ENCODE measurements at regions not wholly inside any gene's neighbourhood (a gene's known extent, or its start where the extent isn't known, plus 50 kb on each side); places are given as distances from the start of the nearest gene placed in this dataset.

DNA sequence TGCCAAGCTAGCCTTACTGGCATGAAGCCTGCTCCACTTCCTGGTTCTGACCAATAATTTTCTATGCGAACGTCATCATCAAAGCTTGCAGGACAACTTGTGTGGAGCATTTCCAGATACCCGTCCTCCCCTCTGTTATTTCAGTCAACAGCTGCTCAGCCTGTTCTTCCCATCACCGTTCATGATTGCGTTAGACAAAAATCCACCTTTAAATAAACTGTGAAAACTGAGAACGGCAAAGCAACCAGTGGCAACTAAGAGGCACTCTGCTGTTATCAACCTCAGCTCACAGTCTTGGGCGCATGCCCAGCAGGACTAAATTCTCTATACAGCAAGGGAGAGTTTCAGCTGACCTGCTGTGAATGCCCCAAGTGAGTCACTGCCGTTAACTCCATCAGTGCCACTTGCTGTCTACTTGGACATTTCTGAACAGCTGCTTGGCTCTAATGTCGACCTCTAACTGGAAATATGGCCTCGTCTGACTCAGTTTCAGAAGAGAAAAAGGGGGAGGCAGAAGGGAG lies 207.4 kb upstream of the RUNX1 start (continued):
- TF ChIP-seq TEAD4 (IDR thresholded peaks at IDR 0.05; ENCODE audit: borderline replicate concordance, insufficient read depth) (no peak), RXRA (IDR thresholded peaks at IDR 0.05; ENCODE audit: borderline replicate concordance, low read depth) (no peak), RAD21 (IDR thresholded peaks at IDR 0.05; ENCODE audit: low read length) (no peak), SMC3 (IDR thresholded peaks at IDR 0.05; ENCODE audit: low read depth, low read length) (peak; percentile 1; the same call in 1 of the 2 replicates), TCF12 (IDR thresholded peaks at IDR 0.05) (peak; percentile 84), MXI1 (IDR thresholded peaks at IDR 0.05; ENCODE audit: low read depth, low read length) (no peak), EZH2phosphoT487 (IDR thresholded peaks at IDR 0.05; ENCODE audit: borderline replicate concordance, low read depth) (no peak)
- TF ChIP-seq, protein P1, sequence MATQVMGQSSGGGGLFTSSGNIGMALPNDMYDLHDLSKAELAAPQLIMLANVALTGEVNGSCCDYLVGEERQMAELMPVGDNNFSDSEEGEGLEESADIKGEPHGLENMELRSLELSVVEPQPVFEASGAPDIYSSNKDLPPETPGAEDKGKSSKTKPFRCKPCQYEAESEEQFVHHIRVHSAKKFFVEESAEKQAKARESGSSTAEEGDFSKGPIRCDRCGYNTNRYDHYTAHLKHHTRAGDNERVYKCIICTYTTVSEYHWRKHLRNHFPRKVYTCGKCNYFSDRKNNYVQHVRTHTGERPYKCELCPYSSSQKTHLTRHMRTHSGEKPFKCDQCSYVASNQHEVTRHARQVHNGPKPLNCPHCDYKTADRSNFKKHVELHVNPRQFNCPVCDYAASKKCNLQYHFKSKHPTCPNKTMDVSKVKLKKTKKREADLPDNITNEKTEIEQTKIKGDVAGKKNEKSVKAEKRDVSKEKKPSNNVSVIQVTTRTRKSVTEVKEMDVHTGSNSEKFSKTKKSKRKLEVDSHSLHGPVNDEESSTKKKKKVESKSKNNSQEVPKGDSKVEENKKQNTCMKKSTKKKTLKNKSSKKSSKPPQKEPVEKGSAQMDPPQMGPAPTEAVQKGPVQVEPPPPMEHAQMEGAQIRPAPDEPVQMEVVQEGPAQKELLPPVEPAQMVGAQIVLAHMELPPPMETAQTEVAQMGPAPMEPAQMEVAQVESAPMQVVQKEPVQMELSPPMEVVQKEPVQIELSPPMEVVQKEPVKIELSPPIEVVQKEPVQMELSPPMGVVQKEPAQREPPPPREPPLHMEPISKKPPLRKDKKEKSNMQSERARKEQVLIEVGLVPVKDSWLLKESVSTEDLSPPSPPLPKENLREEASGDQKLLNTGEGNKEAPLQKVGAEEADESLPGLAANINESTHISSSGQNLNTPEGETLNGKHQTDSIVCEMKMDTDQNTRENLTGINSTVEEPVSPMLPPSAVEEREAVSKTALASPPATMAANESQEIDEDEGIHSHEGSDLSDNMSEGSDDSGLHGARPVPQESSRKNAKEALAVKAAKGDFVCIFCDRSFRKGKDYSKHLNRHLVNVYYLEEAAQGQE (IDR thresholded peaks at IDR 0.05; ENCODE audit: low read depth, low read length) = no peak
- TF ChIP-seq, protein P2, sequence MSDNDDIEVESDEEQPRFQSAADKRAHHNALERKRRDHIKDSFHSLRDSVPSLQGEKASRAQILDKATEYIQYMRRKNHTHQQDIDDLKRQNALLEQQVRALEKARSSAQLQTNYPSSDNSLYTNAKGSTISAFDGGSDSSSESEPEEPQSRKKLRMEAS (IDR thresholded peaks at IDR 0.05; ENCODE audit: low read depth) = peak; percentile 49; the same call in 1 of the 2 replicates
- TF ChIP-seq, protein P3, sequence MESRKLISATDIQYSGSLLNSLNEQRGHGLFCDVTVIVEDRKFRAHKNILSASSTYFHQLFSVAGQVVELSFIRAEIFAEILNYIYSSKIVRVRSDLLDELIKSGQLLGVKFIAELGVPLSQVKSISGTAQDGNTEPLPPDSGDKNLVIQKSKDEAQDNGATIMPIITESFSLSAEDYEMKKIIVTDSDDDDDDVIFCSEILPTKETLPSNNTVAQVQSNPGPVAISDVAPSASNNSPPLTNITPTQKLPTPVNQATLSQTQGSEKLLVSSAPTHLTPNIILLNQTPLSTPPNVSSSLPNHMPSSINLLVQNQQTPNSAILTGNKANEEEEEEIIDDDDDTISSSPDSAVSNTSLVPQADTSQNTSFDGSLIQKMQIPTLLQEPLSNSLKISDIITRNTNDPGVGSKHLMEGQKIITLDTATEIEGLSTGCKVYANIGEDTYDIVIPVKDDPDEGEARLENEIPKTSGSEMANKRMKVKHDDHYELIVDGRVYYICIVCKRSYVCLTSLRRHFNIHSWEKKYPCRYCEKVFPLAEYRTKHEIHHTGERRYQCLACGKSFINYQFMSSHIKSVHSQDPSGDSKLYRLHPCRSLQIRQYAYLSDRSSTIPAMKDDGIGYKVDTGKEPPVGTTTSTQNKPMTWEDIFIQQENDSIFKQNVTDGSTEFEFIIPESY (IDR thresholded peaks at IDR 0.05; ENCODE audit: borderline replicate concordance, low read depth) = no peak
- TF ChIP-seq, protein P4, sequence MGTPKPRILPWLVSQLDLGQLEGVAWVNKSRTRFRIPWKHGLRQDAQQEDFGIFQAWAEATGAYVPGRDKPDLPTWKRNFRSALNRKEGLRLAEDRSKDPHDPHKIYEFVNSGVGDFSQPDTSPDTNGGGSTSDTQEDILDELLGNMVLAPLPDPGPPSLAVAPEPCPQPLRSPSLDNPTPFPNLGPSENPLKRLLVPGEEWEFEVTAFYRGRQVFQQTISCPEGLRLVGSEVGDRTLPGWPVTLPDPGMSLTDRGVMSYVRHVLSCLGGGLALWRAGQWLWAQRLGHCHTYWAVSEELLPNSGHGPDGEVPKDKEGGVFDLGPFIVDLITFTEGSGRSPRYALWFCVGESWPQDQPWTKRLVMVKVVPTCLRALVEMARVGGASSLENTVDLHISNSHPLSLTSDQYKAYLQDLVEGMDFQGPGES (IDR thresholded peaks at IDR 0.05; ENCODE audit: low read depth, low read length) = no peak

DNA sequence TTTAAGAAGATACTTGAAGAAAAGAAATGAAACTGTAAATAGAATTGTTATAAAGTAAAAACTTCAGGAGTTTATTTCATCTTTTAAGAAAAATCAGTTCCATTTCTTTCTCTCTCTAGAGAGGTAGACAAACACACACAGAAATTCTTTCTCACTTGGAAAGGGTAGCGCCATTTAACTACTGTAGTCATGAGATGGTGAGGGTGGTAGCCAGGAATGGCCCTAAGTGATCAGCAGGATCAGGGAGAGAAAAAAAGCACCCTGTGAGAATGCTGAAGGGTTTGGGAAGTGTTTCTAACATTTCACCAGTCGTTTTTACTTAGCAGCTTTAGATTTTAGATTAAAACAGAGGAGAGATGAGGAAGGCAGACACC lies 205.7 kb upstream of the RUNX1 start:
- 0 out of 2 replicates have a peak overlapping the region, but pooled peaks have one; percentile 7 for H2AFZ ChIP-seq (ENCODE audit: low read depth)
- no peak overlapping the region for H3K9ac ChIP-seq
- no peaks in the 10 kb centered on the region for H4K20me1 ChIP-seq (ENCODE audit: insufficient read depth)
- H3F3A ChIP-seq (replicated peaks; ENCODE audit: insufficient read depth) = peaks cover 22% of the 10 kb centered on the region
- H3K9me2 ChIP-seq = no peaks in the 10 kb centered on the region
- H3K27me3 ChIP-seq (ENCODE audit: insufficient read depth) = no peaks in the 10 kb centered on the region
- no peak overlapping the region for H3K27ac ChIP-seq (ENCODE audit: low read depth in 2 of 2, low read length in 1 of 2)
- CTCF ChIA-PET = no interaction called here
- no peak overlapping the region for H3K4me2 ChIP-seq
- no peak overlapping the region for H3K4me3 ChIP-seq (ENCODE audit: low read depth in 2 of 2, low read length in 1 of 2)
- H3K9me3 ChIP-seq = no peaks in the 10 kb centered on the region
- no peaks in the 10 kb centered on the region for H3K36me3 ChIP-seq (replicated peaks in 1 of 2; ENCODE audit: control insufficient read depth in 1 of 2, insufficient read depth in 2 of 2, low read length in 1 of 2)
- POLR2A ChIA-PET = no interaction called here
- no peaks in the 10 kb centered on the region for H3K79me2 ChIP-seq (ENCODE audit: insufficient read depth)
- no peak for DNase-seq
- peaks cover 6% of the 10 kb centered on the region in 2 experiments; a peak in 3 of 4 replicates for H3K4me1 ChIP-seq (ENCODE audit: control insufficient read depth in 1 of 2, insufficient read depth in 2 of 2, low read depth in 1 of 2, low read length in 1 of 2)
- 75% methylated on average over 2 of the region's 2 CpGs for WGBS (ENCODE audit: low lambda C conversion rate)
- TF ChIP-seq YY1 (IDR thresholded peaks at IDR 0.05; ENCODE audit: low read depth) (no peak), RFX5 (IDR thresholded peaks at IDR 0.05; ENCODE audit: low read length) (no peak), MXI1 (IDR thresholded peaks at IDR 0.05; ENCODE audit: low read depth, low read length) (no peak), NFIC (IDR thresholded peaks at IDR 0.05; ENCODE audit: borderline replicate concordance) (no peak), FOXM1 (IDR thresholded peaks at IDR 0.05; ENCODE audit: low read depth) (no peak), TEAD4 (IDR thresholded peaks at IDR 0.05; ENCODE audit: borderline replicate concordance, insufficient read depth) (no peak)
- TF ChIP-seq, protein P4 (IDR thresholded peaks at IDR 0.05; ENCODE audit: low read depth, low read length) = no peak
- TF ChIP-seq, protein P5, sequence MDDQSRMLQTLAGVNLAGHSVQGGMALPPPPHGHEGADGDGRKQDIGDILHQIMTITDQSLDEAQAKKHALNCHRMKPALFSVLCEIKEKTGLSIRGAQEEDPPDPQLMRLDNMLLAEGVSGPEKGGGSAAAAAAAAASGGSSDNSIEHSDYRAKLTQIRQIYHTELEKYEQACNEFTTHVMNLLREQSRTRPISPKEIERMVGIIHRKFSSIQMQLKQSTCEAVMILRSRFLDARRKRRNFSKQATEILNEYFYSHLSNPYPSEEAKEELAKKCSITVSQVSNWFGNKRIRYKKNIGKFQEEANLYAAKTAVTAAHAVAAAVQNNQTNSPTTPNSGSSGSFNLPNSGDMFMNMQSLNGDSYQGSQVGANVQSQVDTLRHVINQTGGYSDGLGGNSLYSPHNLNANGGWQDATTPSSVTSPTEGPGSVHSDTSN (IDR thresholded peaks at IDR 0.05) = no peak
- TF ChIP-seq, protein P3 (IDR thresholded peaks at IDR 0.05; ENCODE audit: borderline replicate concordance, low read depth) = no peak

All from SK-N-SH (cell line).